HepG2 (cell line): ENCODE measurements at regions not wholly inside any gene's neighbourhood (a gene's known extent, or its start where the extent isn't known, plus 50 kb on each side); places are given as distances from the start of the nearest gene placed in this dataset.

Source experiments
- ATAC-seq: fragments of 200-7000 bp; cut with Tn5 transposase; 3 replicates; pipeline ENCODE4 v1.9.1; 2020; ENCODE audit warnings: mild to moderate bottlenecking, moderate library complexity
- BruUV-seq: library from RNA; stranded (reverse); fragments of 400-500 nt; replicated peaks from 2 replicates; lab custom pipeline; 2021; lab: Mats Ljungman, UMichigan
- CTCF ChIA-PET: fragments of 300-600 bp; formaldehyde crosslinking; extraction: SDS; loops from one replicate; lab custom pipeline; 2021; ENCODE audit warnings: low total read pairs, inconsistent platforms, low intra/inter-chr PET ratio; lab: Yijun Ruan, JAX
- POLR2A ChIA-PET: fragments of 350-600 bp; sonication (Branson Sonifier 250); formaldehyde crosslinking; loops from one replicate; lab custom pipeline; 2020; ENCODE audit warnings: antibody characterized with exemption, inconsistent platforms; lab: Yijun Ruan, JAX
- DNase-seq: peaks from one replicate; pipeline ENCODE4 v3.0.0-alpha.2; 2015; ENCODE audit warnings: low spot score
- FAIRE-seq: peaks from 3 replicates; lab custom pipeline; 2011; peaks lifted over from hg19 to GRCh38; lab: Jason Lieb, UNC
- H2AFZ ChIP-seq: one replicate; pipeline ENCODE4 v1.6.1; 2011; ENCODE audit warnings: low read length, inconsistent platforms
- H3K27ac ChIP-seq: fragments of 300-600 bp; 3 replicates; pipeline ENCODE4 v1.8.0; 2011; ENCODE audit warnings: mixed run types, mild to moderate bottlenecking, mixed read lengths, low read length, inconsistent platforms; ENCODE audit not compliant: insufficient read depth; ENCODE audit errors: extremely low read length
- H3K27me3 ChIP-seq, 2 experiments: fragments of 200-600 bp in 1 of 2; 2 replicates in 1 of 2; 3 replicates in 1 of 2; pipeline versions ENCODE4 v1.6.0 to v1.8.0; 2011; ENCODE audit warnings: low read length in 2 of 2, mild to moderate bottlenecking in 2 of 2, moderate library complexity in 2 of 2, inconsistent platforms in 1 of 2; ENCODE audit not compliant: insufficient read depth in 2 of 2, control insufficient read depth in 1 of 2
- H3K36me3 ChIP-seq, 2 experiments: fragments of 200-600 bp in 1 of 2; replicated peaks in 1 of 2; 2 replicates in 1 of 2; 3 replicates in 1 of 2; pipeline versions ENCODE4 v1.5.1 to v1.8.0; 2011; ENCODE audit warnings: low read length in 2 of 2, inconsistent platforms in 1 of 2; ENCODE audit not compliant: insufficient read depth in 2 of 2, control insufficient read depth in 1 of 2
- H3K4me1 ChIP-seq: 2 replicates; pipeline ENCODE4 v1.5.1; 2012; ENCODE audit warnings: low read length, inconsistent platforms; ENCODE audit not compliant: insufficient read depth
- H3K4me2 ChIP-seq: 2 replicates; pipeline ENCODE4 v1.6.0; 2011; ENCODE audit warnings: low read depth, low read length, inconsistent platforms
- H3K4me3 ChIP-seq, 3 experiments: fragments of 200-600 bp in 1 of 3; sonication (generic), shearing (Covaris generic) in 1 of 3; replicated peaks in 1 of 3; 2 replicates each; pipeline ENCODE4 v1.5.1; 2011 to 2016; ENCODE audit warnings: low read length in 3 of 3, inconsistent platforms in 2 of 3, low read depth in 2 of 3, mild to moderate bottlenecking in 2 of 3, control low read depth in 1 of 3, mixed read lengths in 1 of 3; ENCODE audit not compliant: insufficient read depth in 1 of 3
- H3K79me2 ChIP-seq: one replicate; pipeline ENCODE4 v1.6.1; 2011; ENCODE audit warnings: low read length, inconsistent platforms; ENCODE audit not compliant: insufficient read depth
- H3K9ac ChIP-seq: 2 replicates; pipeline ENCODE4 v1.6.0; 2011; ENCODE audit warnings: mild to moderate bottlenecking, low read depth, low read length, inconsistent platforms; ENCODE audit not compliant: insufficient read depth
- H3K9me3 ChIP-seq: 2 replicates; pipeline ENCODE4 v1.5.1; 2012; ENCODE audit warnings: mild to moderate bottlenecking, low read length
- H4K20me1 ChIP-seq: 2 replicates; pipeline ENCODE4 v1.6.0; 2011; ENCODE audit warnings: inconsistent platforms, mild to moderate bottlenecking, low read length, moderate library complexity; ENCODE audit not compliant: insufficient read depth
- ATF7-NPFF ChIP-seq: sonication (generic); formaldehyde crosslinking; IDR thresholded peaks from 2 replicates; pipeline ENCODE4 v1.8.1; 2023; ENCODE audit warnings: mild to moderate bottlenecking, low read depth, missing genetic modification reagents, moderate library complexity
- GZF1 ChIP-seq: sonication (generic); formaldehyde crosslinking; IDR thresholded peaks from 2 replicates; pipeline ENCODE4 v1.5.1; 2020; ENCODE audit warnings: mild to moderate bottlenecking, missing genetic modification reagents
- HNF1B ChIP-seq: sonication (generic); formaldehyde crosslinking; IDR thresholded peaks from 2 replicates; pipeline ENCODE4 v1.5.1; 2020; ENCODE audit warnings: mild to moderate bottlenecking, moderate library complexity, missing genetic modification reagents
- MBD4 ChIP-seq: IDR thresholded peaks from 2 replicates; pipeline ENCODE4 v1.6.1; 2012; ENCODE audit warnings: low read length, inconsistent platforms, borderline replicate concordance
- PBX3 ChIP-seq: sonication (generic); formaldehyde crosslinking; IDR thresholded peaks from 2 replicates; pipeline ENCODE4 v1.8.1; 2023; ENCODE audit warnings: missing genetic modification reagents, inconsistent platforms, borderline replicate concordance
- POLR2AphosphoS2 ChIP-seq: IDR thresholded peaks from 2 replicates; pipeline ENCODE4 v1.6.1; 2011; ENCODE audit warnings: low read depth, low read length, improper control_type of control experiment
- TBX2 ChIP-seq: sonication (generic); formaldehyde crosslinking; IDR thresholded peaks from 2 replicates; pipeline ENCODE4 v1.5.0; 2020; ENCODE audit warnings: missing genetic modification reagents, mild to moderate bottlenecking, borderline replicate concordance
- ZFP37 ChIP-seq: sonication (generic); formaldehyde crosslinking; IDR thresholded peaks from 2 replicates; pipeline ENCODE4 v1.4.0; 2020; ENCODE audit warnings: missing genetic modification reagents, borderline replicate concordance
- ZFP91 ChIP-seq: sonication (generic); formaldehyde crosslinking; IDR thresholded peaks from 2 replicates; pipeline ENCODE4 v1.9.0; 2022; ENCODE audit warnings: missing genetic modification reagents, mild to moderate bottlenecking, borderline replicate concordance
- ZNF136 ChIP-seq: sonication (generic); formaldehyde crosslinking; IDR thresholded peaks from 2 replicates; pipeline ENCODE4 v1.8.1; 2022; ENCODE audit warnings: low read depth, mild to moderate bottlenecking, moderate library complexity, missing genetic modification reagents
- ZNF235 ChIP-seq: sonication (generic); formaldehyde crosslinking; IDR thresholded peaks from 2 replicates; pipeline ENCODE4 v1.8.1; 2023; ENCODE audit warnings: mild to moderate bottlenecking, missing genetic modification reagents, borderline replicate concordance
- ZNF30 ChIP-seq: sonication (generic); formaldehyde crosslinking; IDR thresholded peaks from 2 replicates; pipeline ENCODE4 v1.5.0; 2020; ENCODE audit warnings: mild to moderate bottlenecking, missing genetic modification reagents
- ZNF597 ChIP-seq: sonication (generic); formaldehyde crosslinking; IDR thresholded peaks from 2 replicates; pipeline ENCODE4 v1.5.0; 2020; ENCODE audit warnings: missing genetic modification reagents
- ZSCAN22 ChIP-seq: sonication (generic); formaldehyde crosslinking; IDR thresholded peaks from 2 replicates; pipeline ENCODE4 v1.4.0; 2020; ENCODE audit warnings: mild to moderate bottlenecking, missing genetic modification reagents
- WGBS: methylation state at CpG from one replicate; pipeline ENCODE4 v1.1.6; 2017; ENCODE audit warnings: low lambda C conversion rate; 5-methylcytosine and 5-hydroxymethylcytosine counted together
- in situ Hi-C: cut with HindIII; loops from 2 replicates; pipeline ENCODE4 v1.10.0; 2017; ENCODE audit warnings: low pct_unique_long_range_greater_than_20kb; ENCODE audit not compliant: extremely low pct_ligation_motif_present
- intact Hi-C: fragments of 100-400 bp; cut with micrococcal nuclease; formaldehyde crosslinking; loops from one replicate; pipeline ENCODE4 v1.10.0; 2022; ENCODE audit not compliant: unreplicated experiment

- Histone ChIP-seq H3K4me2 (no peak overlapping the region), H3K4me3 (no peak overlapping the region), H4K20me1 (no peaks in the 10 kb centered on the region), H3K9ac (no peak overlapping the region), H3K4me1 (no peaks in the 10 kb centered on the region), H3K27me3 (no peaks in the 10 kb centered on the region), H3K27ac (no peak overlapping the region), H3K79me2 (no peaks in the 10 kb centered on the region), H3K36me3 (no peaks in the 10 kb centered on the region), H2AFZ (no peak overlapping the region), H3K9me3 (no peaks in the 10 kb centered on the region)
- FAIRE-seq, result no peak
- in situ Hi-C loops, result no loop called here
- no peak for DNase-seq
- BruUV-seq, result no TSS peak
- CTCF ChIA-PET, result no interaction called here
- intact Hi-C loops, result no loop called here
- ATAC-seq, result no peak
- 13% methylated on average over 1 of the region's 1 CpG for WGBS
- POLR2A ChIA-PET, result no interaction called here
- TF ChIP-seq ZNF30 (CRISPR knock-in tag), result no peak
- TF ChIP-seq ZNF235, result no peak
- no peak for TF ChIP-seq POLR2AphosphoS2
- TF ChIP-seq GZF1 (CRISPR knock-in tag), result no peak
- no peak for TF ChIP-seq MBD4
- TF ChIP-seq ZNF136 (CRISPR knock-in tag), result no peak
- no peak for TF ChIP-seq ZFP37
- TF ChIP-seq HNF1B, result no peak
- TF ChIP-seq ATF7-NPFF, result no peak
- TF ChIP-seq ZFP91 (CRISPR knock-in tag), result no peak
- TF ChIP-seq ZNF597 (CRISPR knock-in tag), result no peak
- no peak for TF ChIP-seq ZSCAN22 (CRISPR knock-in tag)
- TF ChIP-seq TBX2, result no peak
- TF ChIP-seq PBX3, result no peak
These were observed 64.2 kb downstream of the MAGEA10 start for GRCh38 chrX:152074163-152074562.
